Sigmoid colon (tissue), 3 donors: ENCODE measurements at regions not wholly inside any gene's neighbourhood (a gene's known extent, or its start where the extent isn't known, plus 50 kb on each side); places are given as distances from the start of the nearest gene placed in this dataset.

ENCODE experiments used
- CTCF ChIP-seq, 4 experiments: fragments of 450-650 bp in 3 of 4; fragments of 200-600 bp in 1 of 4; IDR thresholded peaks; one replicate each; pipeline ENCODE4 v1.5.1; 2016 to 2019; ENCODE audit warnings: antibody characterized with exemption in 4 of 4, mild to moderate bottlenecking in 3 of 4, moderate library complexity in 2 of 4
- POLR2A ChIP-seq, 2 donors: fragments of 450-650 bp; IDR thresholded peaks; one replicate each; pipeline ENCODE4 v1.6.1; 2016; ENCODE audit warnings: antibody characterized with exemption in 2 of 2, mild to moderate bottlenecking in 2 of 2, moderate library complexity in 2 of 2

DNA sequence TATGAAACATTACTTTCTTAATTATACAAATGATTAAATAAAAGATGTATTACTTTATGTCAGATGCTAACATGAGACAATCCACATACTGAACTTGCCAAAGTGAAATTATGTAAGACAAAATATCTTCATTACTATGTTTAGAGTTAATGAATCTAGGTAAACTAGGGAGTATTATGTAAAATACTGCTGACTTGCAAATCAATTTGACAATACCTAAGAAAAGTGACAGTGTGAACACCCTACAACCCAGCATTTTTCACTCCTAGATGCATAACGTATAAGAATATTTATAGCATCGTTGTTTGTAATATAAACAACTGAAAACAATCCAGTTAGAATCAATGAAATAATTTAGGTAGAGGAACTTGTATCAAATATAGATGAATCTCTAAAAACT, 546.3 kb downstream of the MAGEB5 start:
- TF ChIP-seq POLR2A (IDR thresholded peaks at IDR 0.05) (no peak), CTCF (IDR thresholded peaks at IDR 0.05) (no peak)
